HEK293 (cell line): ENCODE measurements at regions not wholly inside any gene's neighbourhood (a gene's known extent, or its start where the extent isn't known, plus 50 kb on each side); places are given as distances from the start of the nearest gene placed in this dataset.

ENCODE experiments used
- CTCF ChIP-seq: fragments of 450-650 bp; formaldehyde crosslinking; IDR thresholded peaks from 2 replicates; pipeline ENCODE4 v1.5.1; 2016; ENCODE audit warnings: missing biosample characterization, missing genetic modification characterization
- HOXA7 ChIP-seq: sonication (generic); formaldehyde crosslinking; IDR thresholded peaks from 2 replicates; pipeline ENCODE4 v1.8.1; 2022; ENCODE audit warnings: missing genetic modification reagents, borderline replicate concordance
- ZNF202 ChIP-seq: fragments of 450-650 bp; formaldehyde crosslinking; IDR thresholded peaks from 2 replicates; pipeline ENCODE4 v1.5.1; 2016; ENCODE audit warnings: missing biosample characterization, missing genetic modification characterization, borderline replicate concordance
- ZNF501 ChIP-seq: fragments of 450-650 bp; formaldehyde crosslinking; IDR thresholded peaks from 2 replicates; pipeline ENCODE4 v1.5.1; 2016; ENCODE audit warnings: missing biosample characterization, missing genetic modification characterization

DNA sequence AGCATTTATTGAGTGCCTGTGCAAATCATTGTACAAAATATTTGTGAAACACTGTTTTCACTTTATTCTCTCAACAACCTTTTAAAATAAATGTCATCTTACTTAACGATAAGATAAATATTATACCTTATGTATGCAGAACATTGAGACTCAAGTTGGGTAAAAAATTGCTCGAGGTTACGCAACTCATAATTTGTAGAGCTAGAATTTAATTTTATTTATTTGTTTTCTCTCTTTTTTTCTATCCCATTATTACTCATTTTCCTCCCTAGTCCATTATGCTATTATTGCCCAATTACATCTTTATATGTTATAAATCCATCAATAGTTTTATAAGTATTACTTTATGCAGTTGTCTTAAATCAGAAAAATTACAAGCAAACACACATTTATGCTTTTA, 77.4 kb upstream of the ELOVL5 start:
- TF ChIP-seq CTCF (tag by site-specific recombination): no peak
- TF ChIP-seq HOXA7 (CRISPR knock-in tag): no peak
- TF ChIP-seq ZNF501 (tag by site-specific recombination): no peak
- no peak for TF ChIP-seq ZNF202
